ENCODE measurements at regions not wholly inside any gene's neighbourhood (a gene's known extent, or its start where the extent isn't known, plus 50 kb on each side); places are given as distances from the start of the nearest gene placed in this dataset.

GRCh38 chr5:82785882-82786509, 291.2 kb downstream of the TMEM167A start:
- no peak for TF ChIP-seq CTCF (IDR thresholded peaks at IDR 0.05; ENCODE audit: borderline replicate concordance, control extremely low read depth, extremely low read depth, insufficient read depth, missing control alignments)
- in situ Hi-C loops (cut with MboI; ENCODE audit: low sequenced_read_pairs, unreplicated experiment), result no loop called here
- DNase-seq (ENCODE audit: low spot score), result no peak

- DNase-seq (ENCODE audit: low spot score), result no peak
- in situ Hi-C loops (cut with MboI; ENCODE audit: low sequenced_read_pairs, unreplicated experiment), result no loop called here
- TF ChIP-seq CTCF (IDR thresholded peaks at IDR 0.05; ENCODE audit: borderline replicate concordance, control extremely low read depth, extremely low read depth, insufficient read depth, missing control alignments), result no peak
These were observed 291.7 kb downstream of the TMEM167A start for GRCh38 chr5:82785456-82785855.

GRCh38 chr5:82784521-82784920, 292.7 kb downstream of the TMEM167A start:
- in situ Hi-C loops (cut with MboI; ENCODE audit: low sequenced_read_pairs, unreplicated experiment), result no loop called here
- DNase-seq (ENCODE audit: low spot score), result no peak
- TF ChIP-seq CTCF (IDR thresholded peaks at IDR 0.05; ENCODE audit: borderline replicate concordance, control extremely low read depth, extremely low read depth, insufficient read depth, missing control alignments), result no peak

GRCh38 chr5:82777106-82777505, 300.1 kb downstream of the TMEM167A start:
- in situ Hi-C loops (cut with MboI; ENCODE audit: low sequenced_read_pairs, unreplicated experiment), result no loop called here
- DNase-seq (ENCODE audit: low spot score), result no peak

GRCh38 chr5:82772281-82772680, 304.9 kb downstream of the TMEM167A start:
- in situ Hi-C loops (cut with MboI; ENCODE audit: low sequenced_read_pairs, unreplicated experiment), result no loop called here
- no peak for TF ChIP-seq CTCF (IDR thresholded peaks at IDR 0.05; ENCODE audit: borderline replicate concordance, control extremely low read depth, extremely low read depth, insufficient read depth, missing control alignments)
- DNase-seq (ENCODE audit: low spot score), result no peak

More at GRCh38 chr5:82777106-82777505, 300.1 kb downstream of the TMEM167A start:
- no peak for TF ChIP-seq CTCF (IDR thresholded peaks at IDR 0.05; ENCODE audit: borderline replicate concordance, control extremely low read depth, extremely low read depth, insufficient read depth, missing control alignments)

- DNase-seq (ENCODE audit: low spot score), result no peak
- TF ChIP-seq CTCF (IDR thresholded peaks at IDR 0.05; ENCODE audit: borderline replicate concordance, control extremely low read depth, extremely low read depth, insufficient read depth, missing control alignments), result no peak
- in situ Hi-C loops (cut with MboI; ENCODE audit: low sequenced_read_pairs, unreplicated experiment), result no loop called here
These were observed 311.0 kb downstream of the TMEM167A start for GRCh38 chr5:82766206-82766605.

Measured in GM13976 (cell line).